Gastroesophageal sphincter (tissue), 3 donors: ENCODE measurements at regions not wholly inside any gene's neighbourhood (a gene's known extent, or its start where the extent isn't known, plus 50 kb on each side); places are given as distances from the start of the nearest gene placed in this dataset.
A peak's percentile ranks its signal among the peaks of the same experiment; 100 is the strongest.

Experiments used
- EP300 ChIP-seq: sonication (generic); formaldehyde crosslinking; IDR thresholded peaks from one replicate; pipeline ENCODE4 v1.6.1; 2017; ENCODE audit warnings: antibody characterized with exemption, mild to moderate bottlenecking
- POLR2A ChIP-seq, 2 donors: fragments of 450-650 bp; IDR thresholded peaks; one replicate each; pipeline ENCODE4 v1.6.1; 2017; ENCODE audit warnings: antibody characterized with exemption in 2 of 2, mild to moderate bottlenecking in 2 of 2, moderate library complexity in 1 of 2
- POLR2AphosphoS5 ChIP-seq: sonication (generic); formaldehyde crosslinking; IDR thresholded peaks from one replicate; pipeline ENCODE4 v1.6.1; 2017; ENCODE audit warnings: antibody characterized with exemption
- TF ChIP-seq, protein P1 (sequence below), 4 experiments: fragments of 200-600 bp in 2 of 4; fragments of 450-650 bp in 2 of 4; sonication (generic) in 1 of 4; IDR thresholded peaks; one replicate each; pipeline ENCODE4 v1.5.1; 2017 to 2019; ENCODE audit warnings: antibody characterized with exemption in 4 of 4, mild to moderate bottlenecking in 2 of 4, moderate library complexity in 2 of 4

DNA sequence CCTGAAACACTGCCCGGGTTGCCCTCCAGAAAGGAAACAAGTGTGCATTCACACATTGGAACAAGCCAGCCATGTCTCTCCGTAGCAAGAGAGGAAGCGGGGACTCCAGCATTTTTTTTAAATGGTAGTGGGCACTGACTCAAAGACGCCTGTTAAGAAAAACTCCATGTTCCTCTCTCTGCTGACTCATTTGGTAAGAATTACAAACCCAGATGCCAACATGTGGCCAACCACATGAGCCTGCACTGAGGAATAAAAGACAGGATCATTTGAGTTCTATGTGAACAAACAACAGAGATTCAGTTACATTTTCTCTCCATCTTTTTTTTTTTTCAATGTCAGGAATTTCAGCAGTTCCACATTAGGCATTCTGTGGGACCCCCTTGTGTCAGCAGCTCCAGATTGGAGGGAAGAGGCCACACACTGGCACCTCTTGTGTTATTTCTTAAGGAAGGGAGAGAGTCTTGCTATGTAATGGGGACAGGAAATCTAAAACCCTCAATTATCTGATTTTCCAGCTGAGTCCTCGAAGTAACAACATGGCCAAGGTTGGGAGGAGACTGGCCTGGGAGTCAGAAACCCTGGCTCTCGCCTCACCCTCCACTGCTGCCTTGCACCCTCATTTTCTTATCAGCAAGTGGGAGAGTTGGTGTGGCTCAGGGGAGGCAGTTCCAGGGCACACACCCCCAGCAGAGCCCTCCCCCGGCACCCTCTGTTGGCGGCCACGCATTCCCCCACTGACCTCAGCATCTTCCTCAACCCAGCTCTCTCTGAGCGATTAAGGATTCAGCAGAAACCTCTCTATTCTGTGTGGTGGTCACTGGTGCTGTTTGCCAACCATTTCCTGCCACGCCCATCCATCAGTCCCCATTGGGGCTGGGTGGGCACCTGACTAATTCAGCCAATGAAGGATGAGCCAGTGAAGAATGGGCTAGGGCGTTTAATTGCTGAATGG, 173.0 kb downstream of the FOXL1 start:
- TF ChIP-seq, protein P1, sequence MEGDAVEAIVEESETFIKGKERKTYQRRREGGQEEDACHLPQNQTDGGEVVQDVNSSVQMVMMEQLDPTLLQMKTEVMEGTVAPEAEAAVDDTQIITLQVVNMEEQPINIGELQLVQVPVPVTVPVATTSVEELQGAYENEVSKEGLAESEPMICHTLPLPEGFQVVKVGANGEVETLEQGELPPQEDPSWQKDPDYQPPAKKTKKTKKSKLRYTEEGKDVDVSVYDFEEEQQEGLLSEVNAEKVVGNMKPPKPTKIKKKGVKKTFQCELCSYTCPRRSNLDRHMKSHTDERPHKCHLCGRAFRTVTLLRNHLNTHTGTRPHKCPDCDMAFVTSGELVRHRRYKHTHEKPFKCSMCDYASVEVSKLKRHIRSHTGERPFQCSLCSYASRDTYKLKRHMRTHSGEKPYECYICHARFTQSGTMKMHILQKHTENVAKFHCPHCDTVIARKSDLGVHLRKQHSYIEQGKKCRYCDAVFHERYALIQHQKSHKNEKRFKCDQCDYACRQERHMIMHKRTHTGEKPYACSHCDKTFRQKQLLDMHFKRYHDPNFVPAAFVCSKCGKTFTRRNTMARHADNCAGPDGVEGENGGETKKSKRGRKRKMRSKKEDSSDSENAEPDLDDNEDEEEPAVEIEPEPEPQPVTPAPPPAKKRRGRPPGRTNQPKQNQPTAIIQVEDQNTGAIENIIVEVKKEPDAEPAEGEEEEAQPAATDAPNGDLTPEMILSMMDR (IDR thresholded peaks at IDR 0.05): no peak
- TF ChIP-seq EP300 (no peak), POLR2AphosphoS5 (peak; percentile 47), POLR2A (IDR thresholded peaks at IDR 0.05) (no peak)
